GM23338 (cell line): ENCODE measurements at regions not wholly inside any gene's neighbourhood (a gene's known extent, or its start where the extent isn't known, plus 50 kb on each side); places are given as distances from the start of the nearest gene placed in this dataset.

Experiments
- ATAC-seq: fragments of 200-7000 bp; cut with Tn5 transposase; 3 replicates; pipeline ENCODE4 v1.9.1; 2020
- DNase-seq: peaks from one replicate; pipeline ENCODE4 v3.0.0-alpha.2; 2015; ENCODE audit warnings: low spot score
- H2AFZ ChIP-seq: fragments of 200-600 bp; sonication (generic); 2 replicates; pipeline ENCODE4 v1.8.0; 2016; ENCODE audit warnings: antibody characterized with exemption, mild to moderate bottlenecking, moderate library complexity
- H3F3A ChIP-seq: fragments of 200-600 bp; sonication (generic); replicated peaks from 2 replicates; pipeline ENCODE4 v1.8.0; 2017; ENCODE audit warnings: antibody characterized with exemption, mixed run types, low read depth
- H3K27ac ChIP-seq: fragments of 200-600 bp; sonication (generic); 2 replicates; pipeline ENCODE4 v1.6.1; 2016; ENCODE audit warnings: low read depth
- H3K27me3 ChIP-seq: fragments of 200-600 bp; sonication (generic); 2 replicates; pipeline ENCODE4 v1.8.0; 2016; ENCODE audit warnings: mild to moderate bottlenecking, mixed run types, moderate library complexity; ENCODE audit not compliant: insufficient read depth
- H3K36me3 ChIP-seq: fragments of 200-600 bp; sonication (generic); 2 replicates; pipeline ENCODE4 v1.8.0; 2016; ENCODE audit warnings: mild to moderate bottlenecking; ENCODE audit not compliant: insufficient read depth
- H3K4me1 ChIP-seq: fragments of 200-600 bp; sonication (generic); 2 replicates; pipeline ENCODE4 v1.8.0; 2016; ENCODE audit warnings: mild to moderate bottlenecking, moderate library complexity; ENCODE audit not compliant: insufficient read depth
- H3K4me2 ChIP-seq: fragments of 200-600 bp; sonication (generic); 2 replicates; pipeline ENCODE4 v1.7.1; 2017; ENCODE audit warnings: mixed run types
- H3K4me3 ChIP-seq: fragments of 200-600 bp; sonication (generic); 2 replicates; pipeline ENCODE4 v1.6.1; 2016; ENCODE audit warnings: mixed run types
- H3K79me2 ChIP-seq: fragments of 200-600 bp; sonication (generic); replicated peaks from 2 replicates; pipeline ENCODE4 v1.8.0; 2017; ENCODE audit warnings: mild to moderate bottlenecking; ENCODE audit not compliant: insufficient read depth
- H3K9me2 ChIP-seq: fragments of 200-600 bp; sonication (generic); 2 replicates; pipeline ENCODE4 v1.8.0; 2017; ENCODE audit not compliant: insufficient read depth
- H4K20me1 ChIP-seq: fragments of 200-600 bp; sonication (generic); replicated peaks from 2 replicates; pipeline ENCODE4 v1.8.0; 2017; ENCODE audit warnings: mild to moderate bottlenecking; ENCODE audit not compliant: insufficient read depth
- H3K27ac Mint-ChIP-seq: 2 replicates; pipeline ENCODE4 v1.8.0; 2020; ENCODE audit warnings: inconsistent platforms, mild to moderate bottlenecking, moderate library complexity, mixed read lengths
- H3K27me3 Mint-ChIP-seq: 3 replicates; pipeline ENCODE4 v1.8.0; 2022; ENCODE audit warnings: low read depth, mild to moderate bottlenecking, moderate library complexity, mixed read lengths, inconsistent platforms; ENCODE audit not compliant: insufficient read depth, poor library complexity
- H3K36me3 Mint-ChIP-seq: 3 replicates; pipeline ENCODE4 v1.8.0; 2021; ENCODE audit warnings: low read depth, mild to moderate bottlenecking, inconsistent platforms, moderate library complexity, mixed read lengths
- H3K4me1 Mint-ChIP-seq: 3 replicates; pipeline ENCODE4 v1.8.0; 2020; ENCODE audit warnings: mild to moderate bottlenecking, inconsistent platforms, mixed read lengths
- H3K4me3 Mint-ChIP-seq: 3 replicates; pipeline ENCODE4 v1.8.0; 2021; ENCODE audit warnings: moderate library complexity, mild to moderate bottlenecking, inconsistent platforms, mixed read lengths
- H3K9me3 Mint-ChIP-seq: 3 replicates; pipeline ENCODE4 v1.8.0; 2020; ENCODE audit warnings: moderate library complexity, mild to moderate bottlenecking, inconsistent platforms, mixed read lengths
- CREB1 ChIP-seq: fragments of 250-450 bp; sonication (Bioruptor Pico); IDR thresholded peaks from 2 replicates; pipeline ENCODE4 v1.5.0; 2020; ENCODE audit warnings: low read depth, mild to moderate bottlenecking, moderate library complexity
- EZH2 ChIP-seq: fragments of 200-600 bp; sonication (generic); IDR thresholded peaks from one replicate; pipeline ENCODE4 v1.8.0; 2017; ENCODE audit warnings: antibody characterized with exemption, mild to moderate bottlenecking, low read depth; ENCODE audit not compliant: unreplicated experiment
- EZH2phosphoT487 ChIP-seq: fragments of 200-600 bp; sonication (generic); IDR thresholded peaks from one replicate; pipeline ENCODE4 v1.8.1; 2018; ENCODE audit warnings: antibody characterized with exemption; ENCODE audit not compliant: unreplicated experiment
- JUNB ChIP-seq: IDR thresholded peaks from one replicate; pipeline ENCODE4 v1.6.1; 2016; ENCODE audit warnings: antibody characterized with exemption; ENCODE audit not compliant: unreplicated experiment
- NANOG ChIP-seq: IDR thresholded peaks from 2 replicates; pipeline ENCODE4 v1.6.1; 2016; ENCODE audit warnings: antibody characterized with exemption, borderline replicate concordance
- POLR2AphosphoS5 ChIP-seq: IDR thresholded peaks from 2 replicates; pipeline ENCODE4 v1.6.1; 2016; ENCODE audit warnings: antibody characterized with exemption, low read depth
- STAT1 ChIP-seq: IDR thresholded peaks from one replicate; pipeline ENCODE4 v1.6.1; 2016; ENCODE audit warnings: antibody characterized with exemption; ENCODE audit not compliant: unreplicated experiment
- ZNF114 ChIP-seq: fragments of 250-450 bp; sonication (Bioruptor Pico); IDR thresholded peaks from 2 replicates; pipeline ENCODE4 v1.5.0; 2020; ENCODE audit warnings: mild to moderate bottlenecking, moderate library complexity
- ZNF331 ChIP-seq: fragments of 250-450 bp; sonication (Bioruptor Pico); IDR thresholded peaks from 2 replicates; pipeline ENCODE4 v1.5.0; 2020; ENCODE audit warnings: low read depth, mild to moderate bottlenecking, moderate library complexity
- ZNF462 ChIP-seq: fragments of 250-450 bp; sonication (Bioruptor Pico); IDR thresholded peaks from 2 replicates; pipeline ENCODE4 v1.5.0; 2020; ENCODE audit warnings: mild to moderate bottlenecking, moderate library complexity
- TF ChIP-seq, protein P1 (sequence below): IDR thresholded peaks from one replicate; pipeline ENCODE4 v1.6.1; 2018; ENCODE audit warnings: antibody characterized with exemption; ENCODE audit not compliant: unreplicated experiment
- TF ChIP-seq, protein P2 (sequence below): IDR thresholded peaks from 2 replicates; pipeline ENCODE4 v1.6.1; 2016; ENCODE audit warnings: antibody characterized with exemption
- TF ChIP-seq, protein P3 (sequence below), 2 experiments: fragments of 200-600 bp in 1 of 2; sonication (generic) in 1 of 2; conservative IDR thresholded peaks; 2 replicates each; pipeline versions ENCODE4 v1.5.1 to v1.6.1; 2016 to 2017; ENCODE audit warnings: antibody characterized with exemption in 2 of 2, low read depth in 2 of 2, mild to moderate bottlenecking in 2 of 2, moderate library complexity in 1 of 2

- no peaks in the 10 kb centered on the region for H3K4me1 ChIP-seq
- Mint-ChIP-seq H3K9me3 (peaks cover 6% of the 10 kb centered on the region; the same call in 1 of the 3 replicates), H3K4me3 (no peak overlapping the region), H3K27ac (no peak overlapping the region), H3K36me3 (no peaks in the 10 kb centered on the region), H3K27me3 (no peaks in the 10 kb centered on the region), H3K4me1 (no peaks in the 10 kb centered on the region)
- H3K27me3 ChIP-seq = no peaks in the 10 kb centered on the region
- peaks cover 10% of the 10 kb centered on the region for H3K9me2 ChIP-seq
- TF ChIP-seq, protein P1, sequence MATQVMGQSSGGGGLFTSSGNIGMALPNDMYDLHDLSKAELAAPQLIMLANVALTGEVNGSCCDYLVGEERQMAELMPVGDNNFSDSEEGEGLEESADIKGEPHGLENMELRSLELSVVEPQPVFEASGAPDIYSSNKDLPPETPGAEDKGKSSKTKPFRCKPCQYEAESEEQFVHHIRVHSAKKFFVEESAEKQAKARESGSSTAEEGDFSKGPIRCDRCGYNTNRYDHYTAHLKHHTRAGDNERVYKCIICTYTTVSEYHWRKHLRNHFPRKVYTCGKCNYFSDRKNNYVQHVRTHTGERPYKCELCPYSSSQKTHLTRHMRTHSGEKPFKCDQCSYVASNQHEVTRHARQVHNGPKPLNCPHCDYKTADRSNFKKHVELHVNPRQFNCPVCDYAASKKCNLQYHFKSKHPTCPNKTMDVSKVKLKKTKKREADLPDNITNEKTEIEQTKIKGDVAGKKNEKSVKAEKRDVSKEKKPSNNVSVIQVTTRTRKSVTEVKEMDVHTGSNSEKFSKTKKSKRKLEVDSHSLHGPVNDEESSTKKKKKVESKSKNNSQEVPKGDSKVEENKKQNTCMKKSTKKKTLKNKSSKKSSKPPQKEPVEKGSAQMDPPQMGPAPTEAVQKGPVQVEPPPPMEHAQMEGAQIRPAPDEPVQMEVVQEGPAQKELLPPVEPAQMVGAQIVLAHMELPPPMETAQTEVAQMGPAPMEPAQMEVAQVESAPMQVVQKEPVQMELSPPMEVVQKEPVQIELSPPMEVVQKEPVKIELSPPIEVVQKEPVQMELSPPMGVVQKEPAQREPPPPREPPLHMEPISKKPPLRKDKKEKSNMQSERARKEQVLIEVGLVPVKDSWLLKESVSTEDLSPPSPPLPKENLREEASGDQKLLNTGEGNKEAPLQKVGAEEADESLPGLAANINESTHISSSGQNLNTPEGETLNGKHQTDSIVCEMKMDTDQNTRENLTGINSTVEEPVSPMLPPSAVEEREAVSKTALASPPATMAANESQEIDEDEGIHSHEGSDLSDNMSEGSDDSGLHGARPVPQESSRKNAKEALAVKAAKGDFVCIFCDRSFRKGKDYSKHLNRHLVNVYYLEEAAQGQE = no peak
- no peak for TF ChIP-seq ZNF462
- no peak for TF ChIP-seq CREB1 (CRISPR knock-in tag)
- no peak for TF ChIP-seq JUNB
- TF ChIP-seq EZH2phosphoT487 = no peak
- TF ChIP-seq POLR2AphosphoS5 = no peak
- TF ChIP-seq ZNF114 (CRISPR knock-in tag) = no peak
- TF ChIP-seq, protein P2, sequence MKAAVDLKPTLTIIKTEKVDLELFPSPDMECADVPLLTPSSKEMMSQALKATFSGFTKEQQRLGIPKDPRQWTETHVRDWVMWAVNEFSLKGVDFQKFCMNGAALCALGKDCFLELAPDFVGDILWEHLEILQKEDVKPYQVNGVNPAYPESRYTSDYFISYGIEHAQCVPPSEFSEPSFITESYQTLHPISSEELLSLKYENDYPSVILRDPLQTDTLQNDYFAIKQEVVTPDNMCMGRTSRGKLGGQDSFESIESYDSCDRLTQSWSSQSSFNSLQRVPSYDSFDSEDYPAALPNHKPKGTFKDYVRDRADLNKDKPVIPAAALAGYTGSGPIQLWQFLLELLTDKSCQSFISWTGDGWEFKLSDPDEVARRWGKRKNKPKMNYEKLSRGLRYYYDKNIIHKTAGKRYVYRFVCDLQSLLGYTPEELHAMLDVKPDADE = no peak
- TF ChIP-seq EZH2 = no peak
- no peak for TF ChIP-seq ZNF331
- TF ChIP-seq STAT1 = no peak
- TF ChIP-seq, protein P3, sequence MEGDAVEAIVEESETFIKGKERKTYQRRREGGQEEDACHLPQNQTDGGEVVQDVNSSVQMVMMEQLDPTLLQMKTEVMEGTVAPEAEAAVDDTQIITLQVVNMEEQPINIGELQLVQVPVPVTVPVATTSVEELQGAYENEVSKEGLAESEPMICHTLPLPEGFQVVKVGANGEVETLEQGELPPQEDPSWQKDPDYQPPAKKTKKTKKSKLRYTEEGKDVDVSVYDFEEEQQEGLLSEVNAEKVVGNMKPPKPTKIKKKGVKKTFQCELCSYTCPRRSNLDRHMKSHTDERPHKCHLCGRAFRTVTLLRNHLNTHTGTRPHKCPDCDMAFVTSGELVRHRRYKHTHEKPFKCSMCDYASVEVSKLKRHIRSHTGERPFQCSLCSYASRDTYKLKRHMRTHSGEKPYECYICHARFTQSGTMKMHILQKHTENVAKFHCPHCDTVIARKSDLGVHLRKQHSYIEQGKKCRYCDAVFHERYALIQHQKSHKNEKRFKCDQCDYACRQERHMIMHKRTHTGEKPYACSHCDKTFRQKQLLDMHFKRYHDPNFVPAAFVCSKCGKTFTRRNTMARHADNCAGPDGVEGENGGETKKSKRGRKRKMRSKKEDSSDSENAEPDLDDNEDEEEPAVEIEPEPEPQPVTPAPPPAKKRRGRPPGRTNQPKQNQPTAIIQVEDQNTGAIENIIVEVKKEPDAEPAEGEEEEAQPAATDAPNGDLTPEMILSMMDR (conservative IDR thresholded peaks at IDR 0.05; ENCODE audit: low read depth in 2 of 2) = no peak
- no peak for TF ChIP-seq NANOG
- no peak overlapping the region for H3K27ac ChIP-seq
- no peak overlapping the region for H2AFZ ChIP-seq
- H3K36me3 ChIP-seq = no peaks in the 10 kb centered on the region
- ATAC-seq (no peak), DNase-seq (no peak)
- H3F3A ChIP-seq = no peaks in the 10 kb centered on the region
- H4K20me1 ChIP-seq = no peaks in the 10 kb centered on the region
- H3K79me2 ChIP-seq = no peaks in the 10 kb centered on the region
- no peak overlapping the region for H3K4me3 ChIP-seq
- no peak overlapping the region for H3K4me2 ChIP-seq
Measured at GRCh38 chr14:98477935-98478334, 794.1 kb downstream of the BCL11B start.
